Stimulated activated CD4-positive, alpha-beta T cell treated with anti-CD3 and anti-CD28 coated beads, Interleukin-1b, Interleukin-23, amount 100 ng/mL, for 48 hours (primary cell): ENCODE measurements at regions not wholly inside any gene's neighbourhood (a gene's known extent, or its start where the extent isn't known, plus 50 kb on each side); places are given as distances from the start of the nearest gene placed in this dataset.
"Not testable (repeated sequence)": the region's sequence is repeated elsewhere in the genome, so short reads cannot be mapped to it uniquely, and the experiment has no call there.

Source experiments
- DNase-seq: peaks from one replicate; pipeline ENCODE4 v3.0.0-alpha.2; 2020

DNA sequence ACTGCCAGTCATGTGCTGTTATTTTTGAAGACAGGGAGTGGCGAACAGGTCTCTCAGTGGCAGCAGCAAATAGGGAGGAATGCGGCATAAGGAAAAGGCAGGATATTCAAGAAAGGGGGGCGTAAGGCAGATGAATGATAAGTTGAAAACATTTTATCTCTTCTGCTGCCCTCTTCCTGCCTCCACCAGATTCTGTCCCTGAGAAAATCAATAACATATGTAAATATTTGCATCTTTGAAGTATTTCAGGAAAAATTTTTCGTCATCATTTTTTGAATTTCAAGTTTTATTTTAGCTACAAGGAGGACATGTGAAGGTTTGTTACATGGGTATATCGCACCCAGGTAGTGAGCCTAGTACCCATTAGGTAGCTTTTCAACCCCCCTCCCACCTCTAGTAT lies 616.7 kb downstream of the MCTP2 start:
- no peak for DNase-seq

DNA sequence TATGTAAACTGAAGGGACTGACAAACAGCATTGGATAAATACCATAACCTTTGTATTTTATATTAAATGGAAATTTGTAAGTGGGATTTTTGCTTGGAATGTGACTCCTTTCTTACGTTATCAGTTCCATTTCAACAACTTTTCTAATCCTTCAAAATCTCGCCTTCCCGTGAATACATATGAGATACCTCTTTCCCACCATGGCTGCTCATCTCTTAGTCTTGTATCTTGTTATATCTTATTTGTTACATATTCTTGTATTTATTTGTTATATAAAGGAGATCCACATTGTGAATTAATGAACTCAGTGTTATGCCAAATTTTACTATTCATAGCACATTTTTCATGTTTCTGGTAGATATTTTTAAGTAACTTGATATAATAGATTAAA lies 623.7 kb downstream of the MCTP2 start:
- DNase-seq = no peak

DNA sequence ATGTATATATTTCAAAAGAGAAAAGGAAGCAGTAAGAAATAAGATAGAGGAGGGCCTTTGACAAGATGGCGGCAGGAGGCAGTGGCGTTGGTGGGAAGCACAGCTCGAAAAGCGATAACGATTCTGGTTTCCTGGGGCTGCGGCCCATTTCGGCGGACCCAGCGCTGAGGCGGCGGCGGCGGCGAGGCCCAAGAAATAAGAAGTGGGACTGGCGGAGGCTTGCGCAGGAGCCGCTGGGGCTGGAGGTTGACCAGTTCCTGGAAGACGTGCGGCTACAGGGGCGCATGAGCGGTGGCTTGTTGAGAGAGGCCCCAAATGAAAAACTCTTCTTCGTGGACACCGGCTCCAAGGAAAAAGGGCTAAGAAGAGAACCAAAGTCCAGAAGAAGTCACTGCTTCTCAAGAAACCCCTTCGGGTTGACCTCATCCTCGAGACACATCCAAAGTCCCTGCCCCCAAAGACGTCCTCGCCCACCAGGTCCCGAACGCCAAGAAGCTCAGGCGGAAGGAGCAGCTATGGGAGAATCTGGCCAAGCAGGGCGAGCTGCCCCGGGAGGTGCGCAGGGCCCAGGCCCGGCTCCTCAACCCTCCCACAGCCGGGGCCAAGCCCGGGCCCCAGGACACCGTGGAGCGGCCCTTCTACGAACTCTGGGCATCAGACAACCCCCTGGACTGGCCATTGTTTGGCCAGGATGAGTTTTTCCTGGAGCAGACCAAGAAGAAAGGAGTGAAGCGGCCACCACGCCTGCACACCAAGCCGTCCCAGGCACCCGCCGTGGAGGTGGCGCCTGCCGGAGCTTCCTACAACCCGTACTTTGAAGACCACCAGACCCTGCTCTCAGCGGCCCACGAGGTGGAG lies 624.3 kb downstream of the MCTP2 start:
- DNase-seq = no peak

DNA sequence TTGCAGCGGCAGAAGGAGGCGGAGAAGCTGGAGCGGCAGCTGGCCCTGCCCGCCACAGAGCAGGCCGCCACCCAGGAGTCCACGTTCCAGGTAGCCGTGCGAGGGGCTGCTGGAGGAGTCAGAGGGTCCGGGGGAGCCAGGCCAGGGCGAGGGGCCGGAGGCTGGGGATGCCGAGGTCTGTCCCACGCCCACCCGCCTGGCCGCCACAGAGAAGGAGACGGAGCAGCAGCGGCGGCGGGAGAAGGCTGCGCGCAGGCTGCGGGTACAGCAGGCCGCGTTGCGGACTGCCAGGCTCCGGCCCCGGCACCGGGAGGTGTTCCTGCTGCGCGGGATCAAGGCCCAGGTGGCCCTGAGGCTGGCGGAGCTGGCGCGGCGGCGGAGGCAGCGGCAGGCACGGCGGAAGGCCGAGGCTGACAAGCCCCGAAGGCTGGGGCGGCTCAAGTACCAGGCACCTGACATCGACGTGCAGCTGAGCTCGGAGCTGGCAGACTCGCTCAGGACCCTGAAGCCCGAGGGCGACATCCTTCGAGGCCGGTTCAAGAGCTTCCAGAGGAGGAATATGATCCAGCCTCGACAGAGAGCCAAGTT lies 625.0 kb downstream of the MCTP2 start:
- DNase-seq = no peak

DNA sequence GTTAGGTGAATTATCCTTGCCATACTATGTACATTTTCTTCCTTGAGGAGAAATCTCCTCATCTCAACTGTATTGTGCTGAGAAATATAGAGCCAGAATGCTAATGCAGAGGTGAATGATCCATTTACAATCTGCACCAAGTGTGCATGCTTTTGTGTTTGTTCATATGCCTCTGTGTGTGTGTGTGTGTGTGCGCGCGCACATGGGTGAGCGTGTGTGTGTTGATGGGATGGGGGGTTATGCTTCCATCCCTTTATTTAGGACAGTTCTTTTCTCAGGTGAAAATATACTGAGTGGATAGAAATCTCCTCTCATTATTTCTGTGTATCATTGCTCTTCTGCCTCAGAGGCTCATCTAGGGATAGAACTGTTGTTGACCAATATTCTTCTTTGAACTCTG lies 626.1 kb downstream of the MCTP2 start:
- no peak for DNase-seq

DNA sequence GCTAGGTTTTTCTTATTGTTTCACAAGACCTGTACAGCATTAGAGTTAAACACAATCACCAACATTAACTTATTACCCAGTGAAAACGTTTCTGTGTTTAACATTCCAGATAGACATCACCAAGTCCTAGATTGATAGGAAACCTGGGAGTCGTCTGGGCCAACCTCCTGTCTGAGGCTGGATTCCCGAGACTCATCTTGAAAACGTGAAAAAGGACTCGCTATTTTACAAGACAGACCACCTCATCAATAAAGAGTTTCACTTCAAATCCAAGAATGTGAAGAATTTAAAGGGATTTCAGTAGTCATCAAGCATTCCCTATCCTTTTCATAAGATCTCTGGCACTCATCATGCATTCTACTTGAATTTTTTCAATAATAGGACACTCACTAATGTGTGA lies 626.6 kb downstream of the MCTP2 start:
- no peak for DNase-seq

DNA sequence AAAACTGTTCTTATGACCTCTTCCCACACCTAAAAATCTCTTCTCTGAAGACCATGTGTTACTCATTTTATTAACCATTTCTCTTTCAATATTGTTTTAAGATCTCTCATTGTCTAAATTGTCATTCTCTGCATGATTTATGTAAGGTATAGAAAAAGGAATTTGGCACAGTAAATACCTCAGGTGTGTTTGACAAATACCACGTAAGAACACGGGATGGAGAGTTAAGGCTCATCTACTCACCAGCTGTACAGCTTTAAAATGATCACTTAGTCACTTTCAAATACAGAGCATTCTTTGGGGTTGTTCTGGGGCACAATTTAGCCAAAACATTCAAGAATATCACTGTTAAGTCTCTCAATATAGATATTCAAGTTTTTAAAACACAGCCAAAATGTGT lies 627.1 kb downstream of the MCTP2 start:
- DNase-seq = no peak

DNA sequence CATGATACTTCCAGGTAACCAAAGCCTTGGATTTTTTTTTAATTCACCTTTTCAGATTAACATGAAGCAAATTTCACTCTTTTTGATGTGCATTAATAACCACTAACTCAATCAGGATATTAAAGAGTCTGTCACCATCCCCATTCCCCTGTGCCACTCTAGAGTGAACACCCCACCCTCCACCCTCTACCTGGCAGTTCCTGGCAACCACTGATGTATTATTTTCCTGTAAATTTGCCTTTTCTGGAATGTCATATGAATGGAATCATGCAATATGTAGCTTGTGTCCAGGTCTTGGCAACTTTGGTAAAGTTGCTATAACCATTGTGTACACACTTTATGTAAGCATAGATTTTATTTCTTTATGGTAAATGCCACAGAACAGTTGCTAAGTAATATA lies 627.6 kb downstream of the MCTP2 start:
- no peak for DNase-seq

DNA sequence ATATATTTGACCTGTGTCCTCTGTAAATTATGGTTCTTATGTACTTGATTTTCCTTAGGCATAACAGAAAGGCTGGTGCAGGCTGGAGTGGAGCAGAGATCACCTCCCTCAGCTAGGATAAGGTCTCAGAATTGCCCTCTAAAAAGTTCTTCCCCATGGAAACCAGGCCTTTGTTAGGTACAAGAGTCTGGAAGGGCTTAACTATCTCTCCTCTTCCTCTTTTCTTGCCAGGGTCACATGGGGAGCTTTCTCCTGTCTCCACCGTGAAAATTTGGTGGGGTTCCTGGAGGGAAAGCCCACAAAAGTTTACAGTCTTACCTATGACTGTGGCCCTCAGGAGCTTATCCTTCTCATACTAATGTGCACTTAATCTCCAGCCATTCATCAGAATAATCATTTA lies 633.2 kb downstream of the MCTP2 start:
- no peak for DNase-seq

DNA sequence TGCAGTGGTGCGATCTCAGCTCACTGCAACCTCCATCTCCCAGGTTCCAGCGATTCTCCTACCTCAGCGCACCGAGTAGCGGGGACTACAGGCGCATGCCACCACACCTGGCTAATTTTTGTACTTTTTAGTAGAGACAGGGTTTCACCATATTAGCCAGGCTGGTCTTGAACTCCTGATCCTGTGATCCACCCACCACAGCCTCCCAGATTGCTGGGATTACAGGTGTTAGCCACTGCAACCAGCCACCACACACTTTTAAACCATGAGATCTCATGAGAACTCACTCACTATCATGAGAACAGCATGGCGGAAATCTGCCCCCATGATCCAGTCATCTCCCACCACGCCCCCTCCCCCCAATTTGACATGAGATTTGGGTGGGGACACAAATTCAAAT lies 636.9 kb downstream of the MCTP2 start:
- not testable (repeated sequence) for DNase-seq

DNA sequence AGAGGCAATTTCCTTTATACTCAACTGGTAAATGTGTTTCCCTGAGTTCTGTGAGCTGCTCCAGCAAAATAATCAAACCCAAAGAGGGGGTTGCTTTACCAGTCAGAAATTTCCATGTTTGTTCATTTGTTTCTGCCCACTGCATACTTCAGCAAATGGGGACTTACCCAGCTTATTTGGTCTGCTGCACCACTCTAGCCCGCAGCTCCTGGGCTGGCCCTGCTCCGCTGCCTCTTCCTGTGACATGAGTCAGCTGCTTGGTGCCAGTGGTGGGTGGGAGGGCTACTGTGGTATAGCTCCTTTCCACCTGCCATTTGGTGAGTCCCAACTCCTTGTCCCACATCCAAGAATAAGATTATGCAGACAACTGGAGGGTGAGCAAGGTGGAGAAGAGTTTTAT lies 644.2 kb downstream of the MCTP2 start:
- DNase-seq = no peak

DNA sequence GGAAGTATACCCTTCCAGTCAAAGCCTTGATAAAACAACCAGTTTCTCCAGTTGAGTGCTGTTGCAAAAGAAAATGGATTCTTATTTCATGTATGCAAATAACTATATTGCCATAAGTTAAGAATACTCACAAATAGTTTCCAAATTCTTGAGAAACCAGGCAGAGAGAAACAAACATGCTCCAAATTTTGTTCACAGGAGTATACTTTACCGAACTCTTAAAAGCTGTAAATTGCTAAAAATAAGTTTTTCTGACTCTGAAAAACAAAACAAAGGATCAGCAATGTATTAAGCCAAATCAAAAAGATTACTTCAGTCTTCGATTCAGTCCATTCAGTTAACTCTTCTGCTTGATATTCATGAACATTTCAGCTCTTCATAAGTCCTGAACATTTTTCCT lies 646.5 kb downstream of the MCTP2 start:
- DNase-seq = no peak

DNA sequence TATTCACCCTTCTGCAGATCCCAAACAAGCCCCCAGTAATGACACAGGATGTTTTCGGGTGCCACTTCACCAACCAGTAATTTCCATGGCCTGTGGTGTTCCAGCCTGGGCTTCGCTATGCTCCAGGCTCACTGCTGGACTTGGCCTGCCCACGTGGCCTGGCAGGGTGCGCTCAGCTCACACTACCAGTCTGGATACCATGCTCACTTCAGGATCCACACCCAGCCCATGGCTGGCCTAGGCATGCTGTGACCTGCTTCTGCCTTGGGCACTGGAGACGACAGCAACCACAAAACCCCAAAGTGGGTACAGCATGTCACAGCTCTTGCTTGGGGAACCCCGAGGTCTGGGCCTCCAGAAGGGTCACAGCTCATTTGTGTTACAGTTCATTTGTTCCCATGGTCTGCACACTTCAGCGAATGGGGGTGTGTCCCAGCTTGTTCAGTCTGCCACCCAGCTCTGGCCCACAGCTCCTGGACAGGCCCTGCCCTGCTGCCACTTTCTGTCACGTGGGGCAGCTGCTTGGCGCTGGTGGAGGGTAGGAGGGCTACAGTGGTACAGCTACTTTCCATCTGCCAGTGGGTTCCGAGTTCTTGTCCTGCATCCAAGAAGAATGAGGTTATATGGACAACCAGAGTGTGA lies 650.8 kb downstream of the MCTP2 start:
- DNase-seq = no peak

DNA sequence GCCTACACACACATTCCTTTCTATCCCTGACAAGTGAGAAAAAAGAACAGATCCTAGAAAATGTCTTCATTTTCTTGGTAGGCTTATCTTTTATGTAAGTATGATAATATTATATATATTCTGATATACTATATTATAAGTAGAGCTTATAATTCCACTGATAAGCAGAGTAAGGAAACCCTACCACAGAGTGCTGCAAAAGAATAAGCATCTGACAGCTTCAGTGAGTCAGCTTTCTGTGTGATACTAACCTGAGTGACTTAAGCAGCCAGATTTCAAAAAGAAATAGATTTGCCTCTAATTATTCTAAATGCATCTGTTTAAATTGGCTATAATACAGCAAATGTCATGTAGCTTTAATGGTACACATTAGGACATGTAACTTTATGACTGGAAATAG lies 656.0 kb downstream of the MCTP2 start:
- DNase-seq = no peak

DNA sequence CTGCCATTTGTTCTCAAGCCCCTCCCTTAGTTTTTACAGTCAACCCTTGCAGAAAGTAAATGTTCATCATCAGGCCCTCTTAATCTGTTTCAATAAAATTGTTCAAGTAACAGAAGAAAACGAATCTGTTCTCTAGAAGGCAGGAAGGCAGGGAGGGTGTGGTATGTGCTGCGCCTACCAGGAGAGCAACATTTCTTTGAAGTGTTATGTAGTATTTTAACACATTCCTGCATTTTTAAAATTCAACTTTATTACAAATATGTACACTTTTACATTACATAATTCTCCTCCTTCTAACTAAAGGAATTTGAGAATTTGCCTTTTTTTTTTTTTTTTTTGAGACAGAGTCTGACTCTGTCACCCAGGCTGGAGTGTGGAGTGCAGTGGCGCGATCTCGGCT lies 657.8 kb downstream of the MCTP2 start:
- no peak for DNase-seq

DNA sequence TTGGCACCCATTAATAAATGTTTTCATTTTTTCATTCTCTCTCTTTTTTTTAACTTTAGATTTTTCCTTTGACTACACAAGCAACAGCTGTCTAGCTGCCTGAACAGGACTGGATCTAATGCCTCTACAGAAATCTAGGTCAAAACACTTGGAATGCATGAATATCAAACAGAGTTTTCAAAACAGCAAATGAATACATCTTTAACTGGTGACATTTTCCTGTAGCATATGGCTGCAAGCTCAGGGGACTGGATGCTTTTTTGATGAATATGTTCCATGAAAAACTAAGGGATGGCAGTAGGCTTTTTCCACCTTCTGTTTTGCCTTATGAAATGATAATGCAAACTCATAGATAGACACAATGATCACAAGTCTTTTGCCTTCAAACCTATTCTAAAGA lies 661.7 kb downstream of the MCTP2 start:
- DNase-seq = no peak

DNA sequence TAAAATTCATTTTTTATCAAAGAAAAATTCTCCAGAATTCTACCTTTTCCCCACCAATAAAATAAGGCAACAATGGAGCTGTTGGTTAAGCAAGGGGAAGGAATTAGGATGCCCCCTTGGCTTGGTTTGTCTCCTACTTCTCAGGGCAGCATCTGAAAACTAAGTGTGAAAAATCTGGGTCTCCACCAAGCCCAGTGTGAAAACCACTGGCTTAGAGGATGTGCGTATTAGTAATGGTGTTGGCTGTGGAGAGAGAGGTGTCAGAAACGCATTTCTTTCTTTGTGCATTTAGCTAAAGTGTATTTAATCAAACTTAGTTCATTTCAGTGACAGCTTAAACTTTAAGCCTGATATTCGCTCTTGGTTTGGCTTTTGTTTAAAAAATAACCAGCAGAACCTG lies 662.7 kb downstream of the MCTP2 start:
- DNase-seq = no peak

DNA sequence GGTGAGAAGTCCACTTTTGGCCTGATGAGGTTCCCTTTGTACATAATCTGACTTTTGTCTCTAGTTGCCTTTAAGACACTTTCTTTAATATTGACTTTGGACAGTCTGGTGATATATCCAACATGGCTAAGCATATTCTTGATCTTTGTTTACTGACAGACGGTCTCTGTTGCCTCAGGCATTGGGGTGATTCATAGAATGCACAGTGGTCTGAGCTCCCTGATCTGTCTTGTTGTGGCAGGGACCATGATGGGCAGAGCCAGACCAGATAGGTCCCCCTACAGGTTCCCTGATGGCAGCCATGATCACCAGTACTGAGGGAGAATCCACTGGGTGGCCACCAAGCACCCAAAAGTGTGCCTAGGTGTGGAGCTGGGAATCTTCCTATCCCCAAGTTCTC lies 678.1 kb downstream of the MCTP2 start:
- DNase-seq = no peak

DNA sequence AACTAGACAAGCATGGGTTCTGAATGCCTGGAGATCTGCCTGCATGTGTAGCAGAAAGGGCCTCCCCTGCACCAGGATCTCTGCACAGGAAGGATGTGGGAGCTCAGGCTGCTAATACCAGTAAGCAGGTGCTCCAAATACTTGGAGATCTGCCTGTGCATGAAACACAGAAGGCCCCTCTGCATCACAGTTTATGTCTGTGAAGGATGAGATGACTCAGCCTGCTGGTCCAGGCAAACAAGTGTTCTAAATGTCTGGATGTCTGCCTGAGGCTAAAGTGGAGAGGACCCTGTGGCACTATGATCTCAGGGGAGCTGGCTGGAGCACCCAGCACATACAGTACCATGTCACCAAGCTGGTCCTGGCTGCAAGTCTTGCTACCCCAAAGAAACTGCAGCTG lies 678.8 kb downstream of the MCTP2 start:
- no peak for DNase-seq

DNA sequence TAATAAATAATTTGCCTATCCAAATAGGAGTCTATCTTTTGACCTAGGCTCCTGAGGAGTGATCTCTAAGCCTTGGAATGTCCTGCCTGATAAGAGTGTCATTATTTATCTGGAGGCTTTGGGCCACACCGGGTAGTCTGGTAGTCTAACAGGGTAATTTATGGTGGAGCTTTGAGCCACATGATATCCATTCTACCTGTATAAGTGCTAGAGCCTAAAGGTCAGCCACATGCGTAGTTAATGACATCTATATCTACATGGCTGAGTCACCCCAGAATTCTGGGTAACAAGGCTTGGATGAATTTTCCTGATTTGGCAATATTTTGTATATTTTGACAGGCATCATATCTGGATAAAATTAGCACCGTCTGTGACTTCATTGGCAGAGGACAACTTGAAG lies 681.4 kb downstream of the MCTP2 start:
- no peak for DNase-seq

DNA sequence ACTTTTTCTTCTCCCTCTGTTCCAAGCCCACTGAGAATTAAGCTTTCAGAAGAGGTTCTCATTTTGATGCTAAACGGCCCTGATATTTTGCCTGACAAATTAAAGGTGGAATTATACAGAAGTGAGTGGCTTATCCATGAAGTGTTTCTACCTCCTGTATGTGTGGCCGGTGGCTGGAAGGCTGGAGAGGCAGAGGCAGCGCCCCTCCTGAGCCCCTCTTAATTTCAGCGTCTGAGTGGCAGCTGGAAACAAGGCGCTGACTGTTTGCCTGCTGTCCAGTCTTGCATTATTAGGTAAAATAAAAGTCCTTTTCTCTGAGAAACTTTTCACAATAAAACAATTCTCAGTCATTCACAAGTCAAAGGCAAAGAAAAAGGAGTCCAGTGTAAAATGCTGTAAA lies 685.7 kb downstream of the MCTP2 start:
- no peak for DNase-seq

DNA sequence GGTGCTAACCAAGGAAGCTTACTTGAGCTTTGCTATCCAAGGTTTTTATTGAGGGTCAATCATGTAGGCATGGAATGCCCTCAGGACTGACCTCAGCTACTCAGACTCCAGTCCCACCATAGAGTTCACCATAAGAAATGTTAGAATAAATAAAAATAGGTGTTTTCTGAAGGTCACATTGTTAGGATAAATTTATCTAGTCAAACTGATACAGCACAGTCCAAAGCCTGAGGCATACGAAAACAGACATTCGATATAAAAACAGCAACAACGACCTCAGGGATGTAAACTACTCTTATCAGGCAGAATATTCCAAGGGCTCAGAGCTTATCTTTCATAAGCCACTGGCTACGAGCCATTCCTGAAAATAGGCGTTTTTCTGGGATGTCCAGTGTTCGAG lies 690.6 kb downstream of the MCTP2 start:
- no peak for DNase-seq

DNA sequence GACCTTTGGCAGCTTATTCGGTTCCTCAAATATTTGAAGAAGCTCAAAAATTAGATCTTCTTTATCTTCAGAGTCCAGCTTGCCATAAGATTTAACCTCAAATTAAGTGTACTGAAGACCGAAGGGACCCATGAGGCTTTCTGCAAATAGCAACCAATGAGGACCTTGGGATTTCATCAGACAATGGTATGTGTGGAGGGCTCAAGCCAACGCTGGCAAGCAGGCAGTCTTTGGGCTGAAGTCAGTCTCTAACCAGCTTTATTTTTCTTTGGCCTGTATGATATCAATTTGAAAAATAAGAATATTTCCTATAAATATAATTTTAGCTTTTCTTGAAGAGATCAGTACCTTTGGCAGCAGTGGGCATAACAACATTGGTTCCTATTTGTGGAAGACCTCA lies 692.7 kb downstream of the MCTP2 start:
- DNase-seq = no peak

DNA sequence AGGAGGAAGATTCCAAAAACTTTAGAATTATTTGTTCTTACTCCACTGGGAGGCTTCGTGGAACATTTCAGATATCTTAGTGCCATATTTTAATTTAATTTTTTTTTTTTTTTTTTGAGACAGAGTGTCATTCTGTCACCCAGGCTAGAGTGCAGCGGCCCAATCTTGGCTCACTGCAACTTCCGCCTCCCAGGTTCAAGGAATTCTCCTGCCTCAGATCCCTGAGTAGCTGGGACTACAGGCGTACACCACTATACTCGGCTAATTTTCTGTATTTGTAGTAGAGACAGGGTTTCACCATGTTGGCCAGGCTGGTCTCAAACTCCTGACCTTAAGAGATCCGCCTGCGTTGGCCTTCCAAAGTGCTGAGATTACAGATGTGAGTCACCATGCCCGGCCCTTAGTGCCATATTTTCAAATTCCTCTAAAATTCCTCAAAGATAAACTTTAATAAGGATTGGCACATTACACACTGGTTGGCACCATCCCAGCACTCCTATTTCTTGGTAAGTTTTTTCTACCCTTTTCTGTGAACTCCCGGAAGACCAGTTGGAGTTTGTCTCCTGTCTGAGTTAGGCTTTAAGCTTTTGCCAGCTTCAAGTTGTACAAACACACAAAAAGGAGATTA lies 693.7 kb downstream of the MCTP2 start:
- DNase-seq = no peak
